GM06990 (cell line): ENCODE measurements at regions not wholly inside any gene's neighbourhood (a gene's known extent, or its start where the extent isn't known, plus 50 kb on each side); places are given as distances from the start of the nearest gene placed in this dataset.

ENCODE experiments used
- DNase-seq: peaks from one replicate; pipeline ENCODE4 v3.0.0-alpha.2; 2011; ENCODE audit not compliant: insufficient read length; ENCODE audit errors: extremely low read depth
- H3K27me3 ChIP-seq: replicated peaks from 2 replicates; pipeline ENCODE4 v1.6.0; 2011; ENCODE audit warnings: low read length; ENCODE audit not compliant: control insufficient read depth, insufficient read depth
- H3K36me3 ChIP-seq: 2 replicates; pipeline ENCODE4 v1.5.1; 2011; ENCODE audit warnings: low read length; ENCODE audit not compliant: control insufficient read depth, insufficient read depth
- H3K4me3 ChIP-seq: replicated peaks from 2 replicates; pipeline ENCODE4 v1.5.1; 2011; ENCODE audit warnings: low read depth, mild to moderate bottlenecking, control low read depth, low read length
- CTCF ChIP-seq: IDR thresholded peaks from 2 replicates; pipeline ENCODE4 v1.5.1; 2011; ENCODE audit warnings: low read length, control low read depth, mild to moderate bottlenecking, inconsistent platforms; ENCODE audit not compliant: insufficient read depth, poor library complexity, severe bottlenecking

GRCh38 chr1:2893473-2894120 is 92.1 kb upstream of the TTC34 start:
- DNase-seq, result no peak
- Histone ChIP-seq H3K4me3 (no peak overlapping the region), H3K36me3 (no peaks in the 10 kb centered on the region), H3K27me3 (no peaks in the 10 kb centered on the region)
- no peak for TF ChIP-seq CTCF

GRCh38 chr1:2894381-2895041 is 93.0 kb upstream of the TTC34 start:
- no peak overlapping the region for H3K4me3 ChIP-seq
- no peaks in the 10 kb centered on the region for H3K36me3 ChIP-seq
- no peak for DNase-seq
- no peaks in the 10 kb centered on the region for H3K27me3 ChIP-seq
- no peak for TF ChIP-seq CTCF

GRCh38 chr1:2896824-2897223 is 95.3 kb upstream of the TTC34 start:
- no peak for TF ChIP-seq CTCF
- Histone ChIP-seq H3K36me3 (no peaks in the 10 kb centered on the region), H3K4me3 (no peak overlapping the region), H3K27me3 (no peaks in the 10 kb centered on the region)
- no peak for DNase-seq

- no peak for TF ChIP-seq CTCF
- no peaks in the 10 kb centered on the region for H3K27me3 ChIP-seq
- no peaks in the 10 kb centered on the region for H3K36me3 ChIP-seq
Observed at GRCh38 chr1:2903226-2903625, 101.7 kb upstream of the TTC34 start.

GRCh38 chr1:2904191-2904590 is 102.7 kb upstream of the TTC34 start:
- no peak for DNase-seq
- H3K4me3 ChIP-seq, result no peak overlapping the region
- no peaks in the 10 kb centered on the region for H3K36me3 ChIP-seq
- H3K27me3 ChIP-seq, result no peaks in the 10 kb centered on the region
- no peak for TF ChIP-seq CTCF

More at GRCh38 chr1:2903226-2903625, 101.7 kb upstream of the TTC34 start:
- no peak for DNase-seq
- H3K4me3 ChIP-seq, result no peak overlapping the region
